ENCODE measurements at regions not wholly inside any gene's neighbourhood (a gene's known extent, or its start where the extent isn't known, plus 50 kb on each side); places are given as distances from the start of the nearest gene placed in this dataset.

GRCh38 chr3:21132896-21133295, 618.1 kb downstream of the ZNF385D start:
- DNase-seq = no peak

GRCh38 chr3:21120826-21121225, 630.2 kb downstream of the ZNF385D start:
- no peak for DNase-seq

DNA sequence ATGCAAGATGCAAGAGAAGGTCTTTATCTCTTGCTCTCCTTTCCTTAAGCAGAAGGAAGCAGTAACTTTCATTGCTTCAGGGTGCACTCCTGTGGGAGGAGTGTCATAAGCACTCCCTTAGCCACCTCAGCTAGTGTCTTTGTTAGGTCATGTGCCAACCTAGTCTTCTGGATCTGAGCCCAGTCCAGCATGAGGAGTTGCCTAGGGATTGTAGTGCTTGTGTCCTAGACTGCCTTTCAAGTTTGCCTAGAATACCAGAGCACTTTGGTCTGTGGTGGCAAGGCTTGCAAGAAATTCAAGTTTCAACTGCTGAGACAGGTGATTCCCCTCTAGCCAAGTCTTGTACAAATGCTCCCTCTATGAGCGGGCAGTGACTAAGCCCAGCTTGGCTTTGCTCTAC, 633.6 kb downstream of the ZNF385D start:
- no peak for DNase-seq

DNA sequence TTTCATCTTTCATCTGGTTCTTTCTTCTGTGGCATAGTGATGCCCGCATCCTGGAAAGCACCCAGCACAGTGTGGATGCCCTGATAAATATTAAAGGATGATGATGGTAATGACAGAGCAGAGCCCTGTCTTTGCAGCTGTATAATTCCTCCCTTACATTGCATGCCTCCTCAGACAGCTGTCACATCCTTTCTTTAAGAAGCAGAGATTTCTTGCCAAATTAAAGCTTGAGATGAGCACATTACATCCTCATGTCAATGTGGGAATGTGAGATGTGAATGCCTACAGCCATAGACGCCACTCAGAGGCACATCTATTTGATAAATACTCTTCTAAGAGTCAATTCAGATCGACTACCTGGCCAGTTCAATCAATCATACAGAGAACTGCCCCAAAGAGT, 642.0 kb downstream of the ZNF385D start:
- no peak for DNase-seq

GRCh38 chr3:21105784-21106183, 645.2 kb downstream of the ZNF385D start:
- DNase-seq = no peak

DNA sequence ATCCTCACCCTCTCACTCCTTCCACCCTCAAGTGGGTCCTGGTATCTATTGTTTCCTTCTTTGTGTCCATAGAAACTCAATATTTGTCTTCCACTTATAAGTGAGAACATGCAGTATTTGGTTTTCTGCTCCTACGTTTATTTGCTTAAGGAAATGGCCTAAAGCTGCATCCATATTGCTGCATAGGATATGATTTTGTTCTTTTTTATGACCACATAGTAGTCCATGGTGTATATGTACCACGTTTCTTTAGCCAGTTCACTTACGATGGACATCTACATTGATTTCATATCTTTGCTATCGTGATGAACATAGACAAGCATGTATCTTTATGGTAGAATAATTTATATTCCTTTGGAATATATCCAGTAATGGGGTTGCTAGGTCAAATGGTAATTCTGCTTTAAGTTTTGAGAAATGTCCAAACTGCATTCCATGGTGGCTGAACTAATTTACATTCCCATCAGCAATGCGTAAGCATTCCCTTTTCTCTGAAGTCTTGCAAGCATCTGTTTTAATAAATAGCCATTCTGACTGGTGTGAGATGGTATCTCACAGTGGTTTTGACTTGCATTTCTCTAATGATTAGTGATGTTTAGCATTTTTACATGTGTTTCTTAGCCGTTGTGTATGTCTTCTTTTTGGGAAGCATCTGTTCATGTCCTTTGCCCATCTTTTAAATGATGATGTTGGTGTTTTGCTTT, 650.2 kb downstream of the ZNF385D start:
- no peak for DNase-seq

DNA sequence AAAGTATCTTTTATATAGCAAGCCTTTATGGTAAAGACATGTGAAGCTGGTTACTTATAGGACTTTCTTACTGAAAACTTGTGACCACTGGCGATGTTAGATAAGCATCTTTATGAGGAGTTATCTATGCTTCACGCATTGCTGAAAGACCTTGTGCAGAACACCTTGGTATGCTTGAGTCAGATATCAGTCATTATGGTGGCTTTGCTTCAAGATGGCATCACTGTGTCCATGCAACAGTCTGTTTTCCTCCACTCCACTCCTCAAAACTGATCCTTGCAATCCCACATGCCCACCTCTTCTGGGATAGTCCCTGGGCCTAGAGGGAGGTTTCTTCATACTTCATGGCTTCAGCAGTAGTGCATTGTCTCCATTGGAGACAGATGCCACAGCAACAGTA, 656.3 kb downstream of the ZNF385D start:
- DNase-seq = no peak

DNA sequence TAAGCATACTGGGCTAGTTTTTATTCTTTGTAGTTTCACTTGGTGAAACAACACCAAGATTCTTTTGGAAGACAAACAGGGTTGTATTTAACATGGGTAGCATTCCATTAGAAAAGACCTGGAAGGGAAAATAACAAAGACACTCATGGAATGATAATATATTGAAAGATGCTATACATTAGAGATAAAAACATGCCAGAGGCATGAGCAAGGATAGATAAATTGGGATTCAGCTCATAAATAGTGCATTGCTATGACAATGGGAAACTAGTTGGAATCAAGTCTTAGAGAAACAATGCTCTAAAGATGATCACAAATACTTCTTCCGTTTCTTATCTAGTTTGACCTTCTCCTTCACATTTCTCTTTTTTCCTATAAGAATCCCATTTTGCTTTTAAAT, 677.4 kb downstream of the ZNF385D start:
- no peak for DNase-seq

- DNase-seq = no peak
Observed at GRCh38 chr3:21067031-21067813, 683.8 kb downstream of the ZNF385D start.

DNA sequence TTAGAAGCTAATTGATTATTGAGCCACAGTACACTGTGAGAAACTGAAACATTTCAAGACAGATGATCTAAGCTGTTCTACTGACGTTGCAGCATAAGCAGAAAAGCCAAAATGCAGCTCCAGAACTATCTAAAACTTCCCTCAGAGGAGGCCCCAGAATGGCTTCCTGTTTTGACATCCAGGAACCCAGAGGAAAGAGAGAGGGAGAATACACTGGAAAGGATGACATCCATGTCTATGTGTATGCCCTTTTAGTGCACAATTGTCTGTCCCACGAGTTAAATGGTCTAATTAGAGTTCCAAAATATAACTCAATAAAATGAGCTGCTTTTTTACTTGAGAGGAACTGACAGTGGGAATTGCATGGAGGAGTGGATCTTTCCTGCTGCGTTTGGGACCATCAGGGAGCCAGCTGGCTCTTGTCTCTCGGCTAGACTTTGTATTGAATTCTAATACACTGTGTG, 688.1 kb downstream of the ZNF385D start:
- no peak for DNase-seq

DNA sequence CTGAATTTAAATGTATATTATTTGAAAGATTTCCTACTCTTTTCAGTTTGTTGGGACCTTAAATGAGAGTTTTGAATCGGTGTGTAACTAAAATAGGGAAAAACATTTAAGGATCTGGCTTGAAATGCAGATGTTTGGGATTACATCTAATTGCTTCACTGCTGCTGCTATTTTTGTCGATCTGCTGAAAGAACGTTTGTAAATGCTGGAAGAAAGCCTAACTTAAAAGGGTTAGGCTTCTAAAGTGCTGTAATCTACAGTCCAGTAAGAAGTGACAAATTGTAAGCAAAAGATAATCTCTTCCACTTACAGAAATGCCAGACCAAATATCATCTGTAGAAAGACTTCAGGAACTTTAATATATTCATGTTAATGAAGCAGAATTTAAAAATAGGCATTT, 691.6 kb downstream of the ZNF385D start:
- no peak for DNase-seq

DNA sequence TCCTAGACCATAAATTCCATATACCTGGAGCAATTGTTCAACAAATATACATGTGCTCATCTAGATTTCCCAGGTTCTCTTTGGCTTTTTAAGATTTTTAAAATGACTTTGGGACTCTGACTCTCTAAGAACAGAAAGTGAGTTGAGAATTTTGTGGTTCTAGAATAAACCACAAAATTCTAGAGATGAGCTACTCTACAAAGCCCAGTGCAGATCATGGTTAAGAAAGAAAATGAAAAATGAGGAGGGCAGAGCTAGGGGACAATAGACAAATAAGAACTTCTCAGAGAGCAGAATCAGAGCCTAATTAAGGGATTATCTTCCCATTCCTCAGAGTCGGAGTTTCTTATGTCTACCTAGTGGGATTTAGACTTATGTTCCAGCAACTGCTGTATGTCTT, 694.7 kb downstream of the ZNF385D start:
- DNase-seq = no peak

DNA sequence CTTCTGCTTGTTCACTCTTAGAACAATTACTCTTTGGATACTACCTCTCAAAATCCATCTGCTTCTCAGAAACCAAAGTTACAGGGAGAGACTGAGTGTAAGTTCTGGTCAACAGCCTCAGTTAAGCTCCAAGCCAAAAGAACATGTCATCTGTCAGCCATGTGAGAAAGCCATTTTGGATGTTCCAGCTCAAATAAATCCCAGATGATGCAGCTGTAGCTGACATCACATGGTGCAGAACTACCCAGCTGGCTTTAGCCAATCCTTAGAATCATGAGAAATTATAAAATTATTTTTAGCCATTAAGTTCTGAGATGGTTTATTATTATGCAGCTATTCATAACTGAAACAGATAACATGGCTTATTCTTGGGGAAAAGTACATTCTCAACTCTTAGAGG, 696.0 kb downstream of the ZNF385D start:
- DNase-seq = no peak

- no peak for DNase-seq
Observed at GRCh38 chr3:21054064-21054463, 696.9 kb downstream of the ZNF385D start.

GRCh38 chr3:21049334-21050062, 701.5 kb downstream of the ZNF385D start:
- DNase-seq = no peak

DNA sequence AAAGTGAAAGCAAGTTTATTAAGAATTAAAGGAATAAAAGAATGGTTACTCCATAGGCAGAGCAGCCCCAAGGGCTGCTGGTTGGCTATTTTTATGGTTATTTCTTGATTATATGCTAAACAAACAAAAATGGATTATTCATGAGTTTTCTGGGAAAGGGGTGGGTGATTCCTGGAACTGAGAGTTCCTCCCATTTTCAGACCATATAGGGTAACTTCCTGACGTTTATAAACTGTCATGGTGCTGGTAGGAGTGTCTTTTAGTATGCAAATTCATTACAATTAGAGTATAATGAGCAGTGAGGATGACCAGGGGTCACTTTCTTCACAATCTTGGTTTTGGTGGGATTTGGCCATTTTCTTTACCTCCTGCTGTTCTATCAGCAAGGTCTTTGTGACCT, 707.9 kb downstream of the ZNF385D start:
- no peak for DNase-seq

GRCh38 chr3:21042184-21042583, 708.8 kb downstream of the ZNF385D start:
- DNase-seq = no peak

DNA sequence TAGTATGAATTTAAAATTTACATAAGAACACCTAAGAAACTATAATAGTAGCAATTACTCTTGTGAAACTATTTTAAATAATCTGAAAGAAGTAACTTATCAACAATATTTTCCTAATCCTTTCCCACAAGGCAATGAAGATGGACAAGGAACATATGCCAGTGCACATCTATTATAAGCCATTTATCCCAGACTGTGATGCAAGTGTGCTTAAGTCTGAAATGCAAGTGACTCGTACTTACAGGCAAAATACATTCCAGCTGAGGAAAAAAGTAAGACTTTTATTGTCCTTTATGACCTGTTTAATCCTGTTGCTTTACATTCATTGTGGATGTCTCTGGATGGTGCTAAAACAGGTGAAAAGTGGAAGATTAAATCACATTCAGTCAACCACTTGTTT, 709.4 kb downstream of the ZNF385D start:
- DNase-seq = no peak

GRCh38 chr3:21036888-21037287, 714.1 kb downstream of the ZNF385D start:
- no peak for DNase-seq

GRCh38 chr3:21028412-21028811, 722.6 kb downstream of the ZNF385D start:
- DNase-seq = no peak

- no peak for DNase-seq
Observed at GRCh38 chr3:21024563-21024962, 726.4 kb downstream of the ZNF385D start.

DNA sequence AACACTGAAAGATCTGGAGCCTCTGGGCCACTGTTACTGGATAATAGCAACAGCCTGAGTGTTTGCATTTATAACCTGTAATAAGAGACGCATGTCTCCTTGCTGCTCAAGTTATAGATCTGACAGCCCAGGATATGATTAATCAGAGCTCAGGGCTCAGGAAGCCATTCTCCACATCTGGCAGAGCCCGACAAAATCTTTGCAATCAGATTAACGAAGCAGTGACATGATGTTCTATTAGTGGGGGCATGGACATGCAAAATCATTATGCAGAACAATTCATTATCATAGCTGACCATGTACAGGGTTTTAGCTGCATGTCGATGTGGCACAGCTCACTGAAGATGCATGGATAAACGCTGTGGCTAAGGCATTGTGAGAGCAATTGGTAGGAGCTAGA, 730.3 kb downstream of the ZNF385D start:
- no peak for DNase-seq

- DNase-seq = no peak
Observed at GRCh38 chr3:21020043-21020442, 731.0 kb downstream of the ZNF385D start.
